HEK293T (cell line): ENCODE measurements at regions not wholly inside any gene's neighbourhood (a gene's known extent, or its start where the extent isn't known, plus 50 kb on each side); places are given as distances from the start of the nearest gene placed in this dataset.

ENCODE experiments used
- L3MBTL2 ChIP-seq: fragments of 450-650 bp; conservative IDR thresholded peaks from 2 replicates; pipeline ENCODE4 v1.6.1; 2016; ENCODE audit warnings: mild to moderate bottlenecking
- SUZ12 ChIP-seq: fragments of 450-650 bp; IDR thresholded peaks from 2 replicates; pipeline ENCODE4 v1.6.1; 2016; ENCODE audit warnings: mild to moderate bottlenecking

GRCh38 chr12:17077594-17077993 is 471.6 kb upstream of the LMO3 start:
- TF ChIP-seq L3MBTL2, result no peak
- no peak for TF ChIP-seq SUZ12
